Testis (tissue), 2 donors: ENCODE measurements at regions not wholly inside any gene's neighbourhood (a gene's known extent, or its start where the extent isn't known, plus 50 kb on each side); places are given as distances from the start of the nearest gene placed in this dataset.
"Not testable (repeated sequence)": the region's sequence is repeated elsewhere in the genome, so short reads cannot be mapped to it uniquely, and the experiment has no call there.

Experiments
- DNase-seq: peaks from one replicate; pipeline ENCODE4 v3.0.0-alpha.2; 2019
- H3K27ac ChIP-seq, 2 donors: fragments of 200-600 bp; sonication (generic); one replicate each; pipeline ENCODE4 v1.5.1; 2019
- H3K27me3 ChIP-seq: fragments of 200-600 bp; sonication (generic); one replicate; pipeline ENCODE4 v1.5.1; 2019
- H3K36me3 ChIP-seq: fragments of 200-600 bp; sonication (generic); one replicate; pipeline ENCODE4 v1.5.1; 2017; ENCODE audit warnings: low read depth; ENCODE audit errors: missing control alignments
- H3K4me1 ChIP-seq: fragments of 200-600 bp; sonication (generic); one replicate; pipeline ENCODE4 v1.5.1; 2019
- H3K4me3 ChIP-seq, 2 donors: fragments of 200-600 bp; sonication (generic); one replicate each; pipeline ENCODE4 v1.5.1; 2017 to 2019
- H3K9me3 ChIP-seq: fragments of 200-600 bp; sonication (generic); one replicate; pipeline ENCODE4 v1.5.1; 2017
- POLR2A ChIP-seq: fragments of 450-650 bp; IDR thresholded peaks from one replicate; pipeline ENCODE4 v1.6.1; 2017; ENCODE audit warnings: antibody characterized with exemption, mild to moderate bottlenecking, moderate library complexity
- WGBS, 2 donors: methylation state at CpG; one replicate each; pipeline ENCODE4 v1.1.5; 2018; 5-methylcytosine and 5-hydroxymethylcytosine counted together
- intact Hi-C: fragments of 100-400 bp; cut with DNase I; formaldehyde crosslinking; loops from one replicate; pipeline ENCODE4 v1.15.1; 2023; ENCODE audit warnings: low total_unique reads
- TF ChIP-seq, protein P1 (sequence below), 3 experiments: fragments of 450-650 bp in 2 of 3; fragments of 200-600 bp in 1 of 3; sonication (generic) in 1 of 3; IDR thresholded peaks; one replicate each; pipeline ENCODE4 v1.5.1; 2016 to 2019; ENCODE audit warnings: antibody characterized with exemption in 3 of 3, mild to moderate bottlenecking in 2 of 3, moderate library complexity in 1 of 3

DNA sequence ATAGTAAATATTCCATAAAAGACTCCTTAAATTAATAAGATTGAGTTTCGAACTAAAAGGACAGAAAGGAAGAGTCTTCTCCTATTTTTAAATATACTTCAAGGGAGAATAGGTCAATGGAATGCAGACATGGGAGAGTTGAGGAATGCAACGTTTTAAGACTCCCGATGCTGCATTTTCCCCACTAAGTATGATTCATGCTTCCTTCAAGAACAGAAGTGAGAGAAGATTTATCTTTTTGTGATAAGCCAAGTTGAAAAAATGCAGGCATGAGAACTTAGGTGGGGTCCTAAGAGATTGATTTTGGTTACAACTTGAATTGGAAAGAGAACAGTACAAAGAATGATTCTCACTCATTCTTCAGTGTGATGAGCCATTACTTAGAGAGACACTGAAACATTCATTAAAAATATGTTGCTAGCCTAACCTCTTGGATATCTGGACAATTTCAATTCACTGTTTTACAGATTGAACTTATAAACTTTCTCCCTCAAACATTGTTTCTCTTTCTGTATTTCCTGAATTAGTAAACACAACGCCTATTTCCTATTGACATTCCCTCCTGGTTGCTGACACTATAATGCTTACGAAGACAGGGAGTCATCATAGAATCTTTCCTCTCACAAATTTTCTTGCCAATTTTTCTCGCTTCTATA is 1666.1 kb upstream of the WWC1 start:
- 55 to 58% methylated on average over 6 of the region's 6 CpGs for WGBS, 2 donors

GRCh38 chr5:166637295-166637694 is 1654.2 kb upstream of the WWC1 start:
- TF ChIP-seq POLR2A, result no peak
- TF ChIP-seq, protein P1, sequence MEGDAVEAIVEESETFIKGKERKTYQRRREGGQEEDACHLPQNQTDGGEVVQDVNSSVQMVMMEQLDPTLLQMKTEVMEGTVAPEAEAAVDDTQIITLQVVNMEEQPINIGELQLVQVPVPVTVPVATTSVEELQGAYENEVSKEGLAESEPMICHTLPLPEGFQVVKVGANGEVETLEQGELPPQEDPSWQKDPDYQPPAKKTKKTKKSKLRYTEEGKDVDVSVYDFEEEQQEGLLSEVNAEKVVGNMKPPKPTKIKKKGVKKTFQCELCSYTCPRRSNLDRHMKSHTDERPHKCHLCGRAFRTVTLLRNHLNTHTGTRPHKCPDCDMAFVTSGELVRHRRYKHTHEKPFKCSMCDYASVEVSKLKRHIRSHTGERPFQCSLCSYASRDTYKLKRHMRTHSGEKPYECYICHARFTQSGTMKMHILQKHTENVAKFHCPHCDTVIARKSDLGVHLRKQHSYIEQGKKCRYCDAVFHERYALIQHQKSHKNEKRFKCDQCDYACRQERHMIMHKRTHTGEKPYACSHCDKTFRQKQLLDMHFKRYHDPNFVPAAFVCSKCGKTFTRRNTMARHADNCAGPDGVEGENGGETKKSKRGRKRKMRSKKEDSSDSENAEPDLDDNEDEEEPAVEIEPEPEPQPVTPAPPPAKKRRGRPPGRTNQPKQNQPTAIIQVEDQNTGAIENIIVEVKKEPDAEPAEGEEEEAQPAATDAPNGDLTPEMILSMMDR (IDR thresholded peaks at IDR 0.05), result no peak
- Histone ChIP-seq H3K27me3 (no peaks in the 10 kb centered on the region), H3K4me3 (no peak overlapping the region), H3K36me3 (no peaks in the 10 kb centered on the region), H3K27ac (no peak overlapping the region), H3K4me1 (no peaks in the 10 kb centered on the region), H3K9me3 (no peaks in the 10 kb centered on the region)
- no peak for DNase-seq
- intact Hi-C loops, result no loop called here
- WGBS, 2 donors, result 80 to 95% methylated on average over 1 of the region's 1 CpG

More for the DNA sequence above, 1666.1 kb upstream of the WWC1 start:
- no peak overlapping the region for H3K27ac ChIP-seq
- H3K4me3 ChIP-seq, result no peak overlapping the region
- DNase-seq, result no peak
- TF ChIP-seq, protein P1 (IDR thresholded peaks at IDR 0.05), result no peak
- no peak for TF ChIP-seq POLR2A
- intact Hi-C loops, result no loop called here
- no peaks in the 10 kb centered on the region for H3K36me3 ChIP-seq
- H3K4me1 ChIP-seq, result no peaks in the 10 kb centered on the region
- no peaks in the 10 kb centered on the region for H3K27me3 ChIP-seq
- no peaks in the 10 kb centered on the region for H3K9me3 ChIP-seq

DNA sequence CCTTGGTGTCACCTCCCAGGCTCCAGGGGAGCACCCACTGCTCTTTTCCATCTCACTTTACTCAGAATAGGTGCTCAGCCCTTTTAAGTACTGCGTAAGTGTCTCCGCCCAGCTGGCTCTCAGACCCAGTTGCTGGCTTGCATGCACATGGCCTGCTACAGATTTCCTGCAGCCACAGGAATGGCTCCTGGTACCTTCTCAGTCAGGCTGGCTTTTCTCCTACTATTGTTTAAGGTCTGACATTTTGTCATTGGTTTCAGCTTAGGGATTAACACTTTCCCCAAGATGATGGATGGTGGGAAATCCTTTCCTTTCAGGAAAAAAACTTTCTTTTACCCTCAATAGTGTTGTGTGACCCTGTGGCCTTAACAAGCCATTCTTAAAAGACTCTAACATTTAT is 1652.3 kb upstream of the WWC1 start:
- WGBS, 2 donors, result 100% methylated on average over 2 of the region's 2 CpGs
- intact Hi-C loops, result no loop called here
- Histone ChIP-seq H3K4me3 (no peak overlapping the region), H3K9me3 (no peaks in the 10 kb centered on the region), H3K27ac (no peak overlapping the region), H3K27me3 (no peaks in the 10 kb centered on the region), H3K36me3 (no peaks in the 10 kb centered on the region), H3K4me1 (no peaks in the 10 kb centered on the region)
- no peak for DNase-seq
- TF ChIP-seq, protein P1 (IDR thresholded peaks at IDR 0.05), result no peak
- no peak for TF ChIP-seq POLR2A

DNA sequence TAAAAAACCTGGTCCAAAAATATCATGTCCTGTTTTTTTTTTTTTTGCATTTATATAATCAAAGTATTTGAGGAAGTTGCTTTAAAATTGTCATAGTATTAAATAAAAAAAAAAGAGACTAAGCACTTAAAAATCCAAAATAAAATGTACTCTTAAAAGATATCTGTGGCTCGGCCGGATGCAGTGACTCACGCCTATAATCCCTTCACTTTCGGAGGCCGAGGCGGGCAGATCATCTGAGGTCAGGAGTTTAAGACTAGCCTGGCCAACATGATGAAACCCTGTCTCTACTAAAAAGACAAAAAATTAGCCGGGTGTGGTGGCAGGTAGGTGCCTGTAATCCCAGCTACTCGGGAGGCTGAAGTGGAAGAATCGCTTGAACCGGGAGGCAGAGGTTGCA is 1651.3 kb upstream of the WWC1 start:
- H3K4me1 ChIP-seq, DNase-seq, H3K27ac ChIP-seq, H3K9me3 ChIP-seq, H3K4me3 ChIP-seq, H3K27me3 ChIP-seq, intact Hi-C loops, H3K36me3 ChIP-seq: not testable (repeated sequence)
- WGBS, 2 donors, result 83 to 84% methylated on average over 10 of the region's 10 CpGs

GRCh38 chr5:166648736-166649135 is 1642.7 kb upstream of the WWC1 start:
- TF ChIP-seq, protein P1 (IDR thresholded peaks at IDR 0.05), result no peak
- no peak for TF ChIP-seq POLR2A

More at GRCh38 chr5:166648736-166649135, 1642.7 kb upstream of the WWC1 start:
- H3K9me3 ChIP-seq, result no peaks in the 10 kb centered on the region
- 67 to 69% methylated on average over 1 of the region's 1 CpG for WGBS, 2 donors
- H3K27ac ChIP-seq, result no peak overlapping the region
- intact Hi-C loops, result no loop called here
- no peaks in the 10 kb centered on the region for H3K4me1 ChIP-seq
- DNase-seq, result no peak
- H3K4me3 ChIP-seq, result no peak overlapping the region
- no peaks in the 10 kb centered on the region for H3K27me3 ChIP-seq
- H3K36me3 ChIP-seq, result no peaks in the 10 kb centered on the region
